Upper lobe of left lung (tissue), 4 donors: ENCODE measurements at regions not wholly inside any gene's neighbourhood (a gene's known extent, or its start where the extent isn't known, plus 50 kb on each side); places are given as distances from the start of the nearest gene placed in this dataset.

Experiments
- CTCF ChIP-seq, 6 experiments: fragments of 450-650 bp in 4 of 6; fragments of 200-600 bp in 2 of 6; sonication (generic) in 2 of 6; IDR thresholded peaks; one replicate each; pipeline ENCODE4 v1.5.1; 2016 to 2019; ENCODE audit warnings: antibody characterized with exemption in 6 of 6
- EP300 ChIP-seq, 4 donors: sonication (generic); formaldehyde crosslinking; IDR thresholded peaks; one replicate each; pipeline ENCODE4 v1.5.1; 2017; ENCODE audit warnings: antibody characterized with exemption in 4 of 4, control low read depth in 2 of 4
- POLR2AphosphoS5 ChIP-seq, 2 donors: sonication (generic); formaldehyde crosslinking; IDR thresholded peaks; one replicate each; pipeline ENCODE4 v1.5.1; 2017; ENCODE audit warnings: antibody characterized with exemption in 2 of 2

GRCh38 chr17:79412886-79413390 is 197.9 kb downstream of the RBFOX3 start:
- TF ChIP-seq CTCF (IDR thresholded peaks at IDR 0.05) = no peak
- no peak for TF ChIP-seq POLR2AphosphoS5 (IDR thresholded peaks at IDR 0.05)
- TF ChIP-seq EP300 (IDR thresholded peaks at IDR 0.05) = no peak
